NCI-H1930 (cell line): ENCODE measurements at regions not wholly inside any gene's neighbourhood (a gene's known extent, or its start where the extent isn't known, plus 50 kb on each side); places are given as distances from the start of the nearest gene placed in this dataset.
A peak's percentile ranks its signal among the peaks of the same experiment; 100 is the strongest.
"Not testable (repeated sequence)": the region's sequence is repeated elsewhere in the genome, so short reads cannot be mapped to it uniquely, and the experiment has no call there.

Experiments
- DNase-seq, 2 experiments: peaks; one replicate each; lab custom pipeline; 2025; lab: John Stamatoyannopoulos, UW

DNA sequence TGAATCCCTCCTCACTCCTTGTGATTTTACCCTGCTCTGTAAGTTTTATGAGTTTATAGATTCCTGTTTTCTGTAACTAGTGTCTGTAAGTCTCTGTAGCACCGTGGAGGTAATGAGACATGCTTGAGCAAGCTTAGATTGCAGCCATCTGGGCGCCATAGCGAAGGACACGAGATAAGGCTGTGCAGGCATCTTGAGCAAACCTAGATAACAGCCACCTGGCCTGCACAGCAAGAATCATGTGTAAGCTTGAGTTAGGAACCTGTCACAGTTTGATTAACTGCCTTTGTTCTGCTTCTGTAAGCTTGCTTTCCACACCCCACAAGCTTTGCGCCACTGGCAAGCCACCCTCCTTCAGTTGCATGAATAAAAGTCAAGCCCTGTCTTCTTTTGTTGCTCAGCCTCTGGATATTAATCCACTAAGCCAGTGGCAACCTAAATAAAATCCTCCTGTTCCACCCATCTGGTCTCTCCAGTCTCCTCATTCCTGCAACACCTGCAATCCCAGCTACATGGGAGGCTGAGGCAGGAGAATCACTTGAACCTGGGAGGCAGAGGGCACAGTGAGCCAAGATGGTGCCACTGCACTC is 270.6 kb upstream of the RGPD4 start:
- no peak for DNase-seq

DNA sequence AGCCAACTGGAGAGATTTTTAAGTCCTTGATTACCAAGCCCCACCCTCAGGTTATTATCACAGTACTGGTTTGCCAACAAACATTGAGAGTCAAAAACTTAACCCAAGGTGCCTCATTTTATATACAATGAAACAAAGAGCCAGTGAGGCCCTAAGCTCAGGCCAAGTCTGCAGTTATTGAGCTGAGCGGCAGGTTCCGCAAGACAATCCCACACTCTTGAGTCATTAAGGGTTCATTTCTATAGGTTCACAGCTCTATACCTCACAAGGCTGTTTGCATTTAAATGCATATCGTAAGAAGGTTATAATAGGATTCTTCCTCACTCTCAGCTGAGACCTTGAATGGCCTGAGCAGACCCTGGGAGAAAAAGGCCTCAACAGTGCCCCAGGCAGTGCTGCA is 268.4 kb upstream of the RGPD4 start:
- DNase-seq: no peak

DNA sequence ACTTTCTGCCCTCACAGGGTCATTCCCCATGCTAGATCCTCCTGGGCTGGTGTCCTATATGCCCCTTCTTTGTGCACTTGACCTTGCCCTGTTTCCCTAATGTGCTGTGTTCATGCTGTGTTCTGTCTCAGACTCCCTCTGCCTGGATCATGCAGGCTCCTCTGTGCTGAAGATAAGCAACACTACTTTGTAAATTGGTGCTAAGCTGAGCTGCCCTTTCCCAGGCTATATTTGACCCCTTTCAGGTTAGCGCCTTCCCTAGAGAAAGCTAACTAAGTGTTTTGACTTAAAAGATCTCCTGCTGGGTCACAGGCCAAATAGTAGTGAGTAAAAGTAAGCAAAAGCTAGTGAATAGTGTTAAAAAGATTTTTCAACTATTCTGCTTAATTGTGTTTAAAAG is 257.2 kb upstream of the RGPD4 start:
- no peak for DNase-seq

DNA sequence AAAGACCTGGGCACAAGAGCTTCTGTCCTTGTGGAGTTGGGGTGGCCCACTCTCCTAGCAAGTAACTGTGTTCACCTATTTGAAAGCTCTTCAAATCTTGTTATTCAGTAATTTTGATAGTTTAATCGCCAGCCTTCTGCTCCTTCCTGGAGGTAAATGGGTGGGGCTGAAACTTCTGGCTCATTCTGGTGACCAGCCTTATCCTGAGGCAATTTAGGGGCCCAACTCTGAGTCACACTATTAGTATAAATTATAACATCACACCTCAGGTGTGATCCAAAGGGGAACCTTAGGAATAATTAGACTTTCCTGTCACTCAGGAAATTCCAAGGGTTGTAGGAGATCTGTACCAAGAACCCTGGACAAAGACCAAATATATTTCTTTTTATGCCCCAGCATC is 255.8 kb upstream of the RGPD4 start:
- DNase-seq: no peak

DNA sequence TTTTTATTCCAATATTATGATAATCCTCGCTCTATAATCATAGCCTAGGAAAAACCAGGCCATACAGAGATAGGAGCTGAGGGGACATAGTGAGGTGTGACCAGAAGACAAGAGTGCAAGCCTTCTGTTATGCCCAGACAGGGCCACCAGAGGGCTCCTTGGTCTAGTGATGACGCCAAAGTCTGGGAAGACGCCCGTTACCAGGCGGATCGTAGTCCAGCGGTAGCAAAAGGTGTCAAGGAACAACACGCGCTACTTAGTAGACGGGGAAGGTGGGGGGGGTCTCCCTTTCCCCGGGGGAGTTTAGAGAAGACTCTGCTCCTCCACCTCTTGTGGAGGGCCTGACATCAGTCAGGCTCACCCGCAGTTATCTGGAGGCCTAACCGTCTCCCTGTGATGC is 253.8 kb upstream of the RGPD4 start:
- DNase-seq: not testable (repeated sequence)

DNA sequence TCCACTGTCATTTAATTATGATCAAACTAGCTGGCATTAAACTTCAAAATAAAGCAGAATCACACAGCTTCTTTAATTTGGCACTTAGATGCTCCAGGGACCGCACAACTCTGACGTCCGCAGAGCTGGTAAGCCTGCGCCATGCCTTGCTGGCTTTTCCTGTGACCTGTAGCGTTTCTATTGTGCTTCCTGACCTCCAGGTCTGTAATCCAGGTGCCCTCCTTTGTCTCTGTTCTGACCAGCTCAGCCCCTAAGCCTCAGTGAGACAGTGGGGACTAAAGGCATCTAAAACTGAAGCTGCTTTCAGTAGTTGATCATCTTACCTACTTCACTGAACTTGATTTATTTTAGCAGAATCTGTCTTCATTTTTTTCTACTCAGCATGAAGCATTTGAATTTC is 249.7 kb upstream of the RGPD4 start:
- DNase-seq: no peak

DNA sequence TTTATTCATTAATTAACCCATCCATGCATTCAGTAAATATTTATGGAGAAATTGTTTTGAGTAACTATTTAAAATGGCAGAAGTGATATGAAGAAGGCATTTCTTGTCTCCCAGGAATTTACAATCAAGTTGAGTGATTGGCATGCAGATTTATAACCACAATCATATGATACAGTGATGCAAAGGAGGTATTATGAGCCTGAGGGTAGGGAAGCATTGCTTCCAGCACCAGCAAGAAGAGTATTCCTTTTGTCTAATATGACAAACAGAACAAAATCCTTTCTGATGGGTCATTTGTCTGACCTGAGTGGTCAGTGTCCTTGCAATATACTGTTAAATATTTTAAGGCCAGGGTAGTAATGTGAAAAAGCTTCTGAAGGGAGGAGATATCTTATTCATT is 244.2 kb upstream of the RGPD4 start:
- no peak for DNase-seq

DNA sequence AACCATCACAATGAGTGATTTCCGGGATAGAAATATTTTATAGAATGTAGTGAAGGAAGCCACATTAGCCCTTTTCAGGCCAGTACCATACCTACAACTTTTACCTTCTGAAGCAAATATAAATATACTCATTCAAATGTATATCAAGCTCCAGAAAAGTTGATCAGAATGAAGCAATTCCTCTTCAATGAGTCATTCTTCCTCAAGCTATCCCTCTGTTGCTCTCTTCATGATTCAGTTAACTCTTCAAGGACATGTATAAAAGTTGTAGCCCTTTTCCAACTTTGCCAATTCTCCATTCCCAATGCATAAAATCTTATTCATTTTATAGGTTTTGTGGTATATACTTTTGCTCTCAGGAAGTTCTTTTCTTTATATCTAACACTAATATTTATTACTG is 242.1 kb upstream of the RGPD4 start:
- DNase-seq: no peak

DNA sequence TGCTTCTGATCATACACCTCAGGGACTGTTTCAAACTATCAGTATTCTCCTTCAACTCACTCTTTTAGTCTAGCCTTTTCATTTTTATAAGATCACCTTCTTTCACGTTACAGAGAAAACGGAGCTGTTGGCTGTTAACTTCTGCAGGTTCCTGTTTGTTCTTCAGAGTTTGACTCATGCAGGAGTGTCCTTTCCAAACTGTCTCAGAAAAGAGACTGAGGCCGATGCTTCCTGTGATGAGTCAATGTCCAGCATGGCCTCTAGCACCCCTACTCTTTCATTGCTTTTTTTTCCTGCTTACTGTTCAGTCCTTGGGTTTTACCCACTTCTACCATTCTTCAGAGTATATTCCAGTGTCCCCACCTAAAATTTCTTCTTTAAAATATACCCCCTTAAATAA is 240.8 kb upstream of the RGPD4 start:
- no peak for DNase-seq

DNA sequence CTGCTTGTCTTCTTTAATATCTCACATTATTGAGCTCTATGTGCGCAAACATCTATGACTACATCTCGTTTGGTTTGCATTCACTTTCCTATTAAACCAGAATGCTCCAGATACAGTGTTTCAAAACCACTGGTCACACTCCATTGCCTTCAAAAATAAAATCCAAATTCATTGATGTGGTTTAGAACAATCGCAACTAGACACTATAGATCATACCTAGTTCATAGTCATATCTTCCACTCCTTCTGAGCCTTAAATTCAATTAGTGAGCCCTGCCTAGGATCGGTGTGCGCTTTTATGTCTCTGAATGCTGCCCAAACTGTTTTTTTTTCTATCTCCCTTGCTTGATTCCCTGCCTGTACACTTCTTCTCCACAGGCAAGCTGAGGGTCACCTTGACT is 238.5 kb upstream of the RGPD4 start:
- DNase-seq: no peak

DNA sequence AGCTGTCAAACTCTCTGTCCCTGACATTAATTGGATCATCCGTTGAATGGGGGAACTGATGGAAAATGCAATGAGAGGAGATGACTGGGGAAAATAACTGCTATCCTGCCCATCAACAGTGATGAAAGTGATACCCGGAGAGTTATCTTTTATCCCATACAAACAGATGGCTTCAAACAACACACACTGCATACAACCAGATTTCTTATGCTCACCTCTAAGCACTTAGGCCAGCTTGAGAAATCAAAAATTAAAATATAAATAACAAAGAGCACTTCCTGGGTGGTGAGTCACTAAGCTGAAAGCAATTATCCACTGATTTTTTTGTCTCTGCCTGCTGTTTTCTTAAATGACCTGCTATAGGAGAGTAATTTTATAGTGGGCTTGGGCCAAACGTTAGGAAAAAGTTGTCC is 237.6 kb upstream of the RGPD4 start:
- peak; percentile 72 to 88 for DNase-seq

DNA sequence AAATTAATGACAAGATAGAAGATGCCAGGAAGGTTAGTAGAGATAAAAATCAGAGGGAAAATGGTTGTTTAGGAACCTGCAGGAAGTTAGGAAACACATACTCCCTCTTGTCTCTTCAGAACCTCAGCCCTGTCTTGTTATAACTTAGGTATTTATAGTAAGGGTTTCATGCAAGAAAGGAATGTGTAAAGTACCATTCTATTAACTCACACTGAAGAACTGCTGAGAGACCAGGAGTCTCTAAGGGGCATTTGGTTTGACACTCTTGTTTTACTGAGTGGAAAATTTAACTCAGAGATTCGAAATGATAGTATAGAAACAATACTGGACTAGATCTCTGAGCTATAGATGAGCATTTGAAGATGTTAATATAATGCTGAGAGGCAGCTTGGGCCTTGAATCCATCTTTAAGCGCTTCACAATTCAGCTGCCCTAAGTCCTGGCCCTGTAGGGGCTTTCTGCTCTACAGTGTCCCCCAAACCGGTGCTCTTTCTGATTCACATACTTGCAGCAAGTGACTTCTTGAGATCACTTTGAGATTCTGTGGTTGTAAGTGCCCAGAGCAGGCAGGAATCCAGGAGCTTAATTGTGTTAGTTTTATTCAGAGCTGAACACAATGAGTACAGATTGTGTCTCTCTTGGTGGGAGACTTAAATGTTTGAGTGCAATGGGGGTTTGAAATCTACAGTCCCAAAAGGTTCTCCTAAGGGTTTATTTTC is 235.0 kb upstream of the RGPD4 start:
- DNase-seq: no peak

DNA sequence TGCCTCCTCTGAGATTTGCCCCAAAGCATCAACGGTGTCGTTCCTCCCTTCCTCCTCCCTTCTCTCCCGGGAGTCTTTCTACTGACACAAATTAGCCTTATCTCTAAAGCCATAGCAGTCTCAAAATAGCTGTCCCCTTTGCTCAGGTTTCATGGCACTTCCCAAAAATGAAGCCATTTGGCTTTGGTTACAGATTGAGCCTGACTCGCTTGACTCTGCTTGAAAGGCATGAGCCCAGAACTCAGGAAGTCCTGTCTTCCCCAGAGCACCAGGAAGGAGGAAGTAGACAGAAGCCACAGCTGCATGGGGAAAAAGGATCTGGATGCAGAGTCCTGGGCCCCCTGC is 234.4 kb upstream of the RGPD4 start:
- DNase-seq: no peak

DNA sequence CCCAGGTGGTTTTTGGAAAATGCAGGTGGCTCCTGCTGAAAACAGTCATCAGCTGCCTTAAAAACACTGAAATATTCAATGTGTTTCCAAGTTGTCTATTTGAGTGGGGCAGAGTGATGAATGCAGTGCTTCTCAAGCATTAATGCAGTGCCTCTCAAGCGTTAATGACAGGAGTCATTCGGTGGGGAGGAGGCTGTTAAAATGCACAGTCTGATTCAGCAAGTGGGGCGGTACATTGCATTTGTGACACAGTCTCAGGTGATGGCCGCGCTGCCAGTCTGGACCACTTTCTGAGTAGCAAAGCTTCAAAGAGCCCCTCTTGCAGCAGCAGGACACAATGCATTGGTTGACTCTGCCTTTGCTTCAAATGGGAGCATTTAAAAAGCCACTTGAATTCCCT is 231.4 kb upstream of the RGPD4 start:
- no peak for DNase-seq

DNA sequence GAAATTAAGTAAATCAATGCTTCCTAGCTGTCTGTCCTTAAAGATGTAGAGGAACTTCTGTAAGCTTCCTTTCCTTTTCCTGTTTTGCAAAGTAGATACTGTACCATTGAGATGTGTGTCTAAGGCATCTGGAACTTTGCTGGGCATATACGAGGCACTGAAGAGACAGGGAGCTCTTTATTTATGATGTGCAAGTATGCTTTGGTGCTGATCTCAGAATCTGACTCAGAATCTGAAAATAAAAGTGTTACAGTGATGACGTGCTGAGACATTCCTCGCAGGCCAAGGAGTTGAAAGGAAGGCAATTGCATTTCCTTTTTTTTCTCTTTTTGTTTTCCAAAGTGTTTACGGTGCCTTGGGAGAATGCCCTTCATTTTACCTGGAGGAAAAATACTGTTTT is 230.9 kb upstream of the RGPD4 start:
- DNase-seq: no peak

DNA sequence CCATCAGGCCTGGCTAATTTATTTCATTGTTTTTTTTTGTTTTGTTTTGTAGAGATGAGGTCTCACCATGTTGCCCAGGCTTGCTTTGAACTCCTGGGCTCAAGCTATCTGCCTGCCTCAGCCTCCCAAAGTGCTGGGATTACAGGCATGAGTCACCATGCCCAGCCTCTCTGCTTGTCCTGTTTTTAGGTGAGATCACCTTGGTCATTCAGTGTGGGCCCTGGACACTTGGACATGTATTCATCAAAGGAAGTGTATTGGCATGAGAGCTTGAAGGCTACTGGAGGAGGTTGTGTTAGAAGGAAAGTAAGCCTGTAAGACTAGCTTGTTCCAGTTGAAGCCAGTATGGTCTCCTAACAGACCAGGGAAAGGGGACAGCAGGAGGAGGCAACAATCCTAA is 229.2 kb upstream of the RGPD4 start:
- DNase-seq: no peak

DNA sequence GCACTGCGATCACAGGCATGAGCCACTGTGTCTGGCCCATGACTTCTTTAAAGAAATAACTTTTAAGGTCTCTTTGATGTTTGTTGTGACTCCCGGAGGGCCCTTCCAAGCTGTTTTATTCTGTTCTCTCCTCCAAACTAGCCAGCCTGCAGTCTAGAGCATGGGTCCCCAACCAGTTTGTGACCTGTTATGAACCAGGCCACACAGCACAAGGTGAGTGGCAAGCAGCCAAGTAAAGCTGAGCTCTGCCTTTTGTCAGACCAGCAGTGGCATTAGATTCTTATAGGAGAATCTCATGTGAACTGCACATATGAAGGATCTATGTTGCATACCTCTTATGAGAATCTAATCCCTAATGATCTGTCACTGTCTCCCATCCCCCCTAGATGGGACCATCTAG is 223.9 kb upstream of the RGPD4 start:
- DNase-seq: no peak

DNA sequence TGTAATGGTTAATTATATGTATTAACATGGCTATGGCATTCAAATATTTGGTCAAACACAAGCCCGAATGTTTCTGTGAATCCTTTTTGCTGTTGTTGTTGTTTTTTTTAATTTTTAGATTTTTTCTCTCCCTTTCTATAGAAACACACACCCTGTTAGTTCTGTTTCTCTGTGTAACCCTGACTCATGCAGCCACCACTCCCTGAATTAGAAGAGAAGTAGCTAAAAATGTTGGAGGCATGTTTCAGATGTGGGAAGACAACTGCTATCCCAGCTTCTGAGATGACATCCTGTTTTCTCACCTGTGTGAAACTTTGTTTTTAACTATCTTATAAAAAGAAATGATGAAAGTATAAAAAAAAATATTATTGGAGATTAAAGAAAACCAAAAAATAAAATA is 219.6 kb upstream of the RGPD4 start:
- no peak for DNase-seq

DNA sequence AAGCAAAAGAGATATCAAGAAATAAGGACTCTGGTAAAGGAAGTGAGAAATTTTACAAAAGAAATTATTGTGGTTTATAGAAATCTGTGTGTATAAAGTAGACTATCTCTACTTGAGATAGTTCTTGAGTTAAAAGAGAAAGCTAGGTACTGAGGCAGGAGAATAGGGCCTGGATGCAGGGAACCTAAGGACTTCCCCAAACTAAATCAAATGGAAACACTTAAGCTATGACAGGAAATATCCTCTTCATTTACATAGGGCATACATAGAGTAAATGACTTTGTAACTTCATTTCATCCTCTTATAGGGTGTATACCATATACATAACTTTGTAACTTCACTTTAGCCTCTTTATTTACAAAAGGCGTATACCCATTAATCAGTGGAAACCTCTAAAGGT is 219.2 kb upstream of the RGPD4 start:
- no peak for DNase-seq

DNA sequence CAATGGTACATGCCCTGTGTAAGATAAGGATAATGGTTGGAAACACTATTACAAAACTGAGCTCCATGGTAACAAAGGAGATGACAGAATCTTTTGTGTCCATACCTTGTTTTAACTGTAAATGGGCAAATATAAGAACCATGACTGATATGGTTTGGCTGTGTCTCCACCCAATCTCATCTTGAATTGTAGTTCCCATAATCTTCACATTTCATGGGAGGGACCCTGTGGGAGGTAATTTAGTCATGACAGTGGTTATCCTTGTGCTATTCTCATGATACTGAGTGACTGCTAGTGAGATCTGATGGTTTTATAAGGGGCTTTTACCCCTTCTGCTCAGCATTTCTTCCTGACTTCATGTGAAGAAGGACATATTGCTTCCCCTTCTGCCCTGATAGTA is 211.7 kb upstream of the RGPD4 start:
- DNase-seq: no peak

DNA sequence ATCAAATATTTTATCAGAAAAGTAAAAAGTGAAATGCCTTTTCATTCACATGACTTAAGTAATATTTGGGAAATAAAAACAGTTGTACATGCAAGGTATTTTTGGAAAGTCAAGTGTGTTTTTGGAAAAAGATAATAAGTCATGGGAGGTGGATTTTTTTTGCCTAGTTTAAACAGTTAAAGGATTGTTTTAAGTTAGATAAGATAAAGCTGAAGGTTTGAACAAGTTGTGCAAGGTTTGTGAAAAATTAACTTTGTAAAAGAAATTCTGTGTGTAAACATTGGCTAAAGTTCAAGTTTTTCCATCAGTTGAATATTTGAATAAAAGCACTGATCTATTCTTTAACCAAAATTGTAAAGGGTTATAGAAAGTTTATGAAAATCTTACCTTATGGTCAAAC is 207.9 kb upstream of the RGPD4 start:
- no peak for DNase-seq

DNA sequence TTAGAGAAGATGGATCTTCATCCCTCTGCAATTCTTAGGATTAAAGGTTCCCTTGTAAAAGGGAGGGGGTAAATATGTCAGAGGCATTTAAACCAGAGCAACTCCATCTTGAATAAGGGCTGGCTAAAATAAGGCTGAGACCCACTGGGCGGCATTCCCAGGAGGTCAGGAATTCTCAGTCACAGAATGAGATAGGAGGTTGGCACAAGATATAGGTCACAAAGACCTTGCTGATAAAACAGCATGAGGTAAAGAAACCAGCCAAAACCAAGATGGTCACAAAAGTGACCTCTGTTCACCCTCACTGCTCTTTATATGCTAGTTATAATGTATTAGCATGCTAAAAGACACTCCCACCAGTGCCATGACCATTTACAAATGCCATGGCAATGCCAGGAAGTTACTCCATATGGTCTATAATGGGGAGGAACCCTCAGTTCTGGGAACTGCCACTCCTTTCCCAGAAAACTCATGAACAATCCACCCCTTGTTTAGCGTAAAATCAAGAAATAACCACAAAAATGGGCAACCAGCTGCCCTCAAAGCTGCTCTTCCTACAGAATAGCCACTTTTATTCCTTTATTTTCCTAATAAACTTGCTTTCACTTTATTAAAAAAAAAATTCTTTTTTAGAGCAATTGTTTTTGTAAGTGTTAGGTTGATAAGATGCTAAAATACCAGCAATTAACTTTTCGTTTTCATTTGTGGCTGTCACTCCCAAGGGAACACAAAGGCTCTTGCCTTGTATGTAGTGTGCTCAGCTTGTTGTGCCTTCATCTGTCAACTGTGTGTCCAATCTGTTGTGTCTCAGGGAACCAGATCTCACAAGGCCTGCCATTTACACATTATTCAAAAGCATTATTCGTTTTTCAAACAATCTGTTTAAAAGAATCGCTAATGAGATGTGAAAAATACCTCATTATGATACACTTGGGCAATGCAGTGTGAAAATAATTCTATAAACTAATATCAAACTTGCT is 205.2 kb upstream of the RGPD4 start:
- no peak for DNase-seq

DNA sequence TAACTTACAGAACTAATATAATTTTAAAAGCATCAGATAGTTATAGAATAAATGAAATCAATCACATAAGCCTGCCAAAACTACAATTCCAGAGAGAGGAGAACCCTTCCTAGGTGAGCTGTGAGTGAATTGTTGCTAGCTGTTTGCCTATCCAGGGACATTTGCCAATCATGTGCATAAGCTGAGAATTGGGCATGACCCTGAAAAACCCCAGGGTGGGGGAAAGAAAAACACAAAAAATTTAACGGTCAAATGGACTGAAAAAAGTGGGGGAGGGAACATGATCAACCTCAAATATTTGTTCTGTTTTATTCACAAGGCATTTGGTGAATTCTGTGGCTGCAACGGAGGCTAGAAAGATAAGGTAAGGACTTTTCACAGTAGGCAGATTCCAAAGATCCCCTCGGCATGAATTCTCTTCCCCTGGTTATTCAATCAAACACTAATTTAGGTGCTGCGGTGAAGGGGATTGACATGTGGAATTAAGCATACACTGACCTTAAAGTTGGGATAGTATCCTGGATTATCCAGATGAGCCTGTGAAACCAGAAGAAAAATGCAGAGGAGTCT is 203.9 kb upstream of the RGPD4 start:
- no peak for DNase-seq
